Neuronal stem cell (in vitro differentiated cells): ENCODE measurements at regions not wholly inside any gene's neighbourhood (a gene's known extent, or its start where the extent isn't known, plus 50 kb on each side); places are given as distances from the start of the nearest gene placed in this dataset.

Source experiments
- DNase-seq: peaks from one replicate; pipeline ENCODE4 v3.0.0-alpha.2; 2013; ENCODE audit warnings: low spot score
- H2AFZ ChIP-seq: one replicate; pipeline ENCODE4 v1.6.1; 2013; ENCODE audit warnings: mild to moderate bottlenecking, low read length, inconsistent platforms
- H2AK5ac ChIP-seq: 2 replicates; pipeline ENCODE4 v1.6.1; 2013; ENCODE audit warnings: low read depth, mild to moderate bottlenecking, inconsistent platforms, low read length, moderate library complexity, mixed read lengths
- H2BK120ac ChIP-seq: 2 replicates; pipeline ENCODE4 v1.6.1; 2013; ENCODE audit warnings: low read depth, mild to moderate bottlenecking, inconsistent platforms, low read length, moderate library complexity, mixed read lengths
- H2BK12ac ChIP-seq: one replicate; pipeline ENCODE4 v1.6.1; 2013; ENCODE audit warnings: low read length, inconsistent platforms
- H2BK15ac ChIP-seq: 2 replicates; pipeline ENCODE4 v1.6.1; 2013; ENCODE audit warnings: mild to moderate bottlenecking, low read length, inconsistent platforms, mixed read lengths
- H2BK5ac ChIP-seq: one replicate; pipeline ENCODE4 v1.6.1; 2013; ENCODE audit warnings: inconsistent platforms, mild to moderate bottlenecking, low read length, moderate library complexity
- H3K14ac ChIP-seq: one replicate; pipeline ENCODE4 v1.6.1; 2013; ENCODE audit warnings: low read length, inconsistent platforms
- H3K18ac ChIP-seq: 2 replicates; pipeline ENCODE4 v1.6.1; 2013; ENCODE audit warnings: low read length, inconsistent platforms
- H3K23ac ChIP-seq: 2 replicates; pipeline ENCODE4 v1.6.1; 2013; ENCODE audit warnings: low read depth, mild to moderate bottlenecking, mixed read lengths, low read length, inconsistent platforms; ENCODE audit not compliant: poor library complexity
- H3K27ac ChIP-seq: replicated peaks from 3 replicates; pipeline ENCODE4 v1.5.1; 2013; ENCODE audit warnings: low read length, inconsistent platforms
- H3K27me3 ChIP-seq, 3 experiments: 2 replicates each; pipeline ENCODE4 v1.6.1; 2013; ENCODE audit warnings: low read length in 3 of 3, mild to moderate bottlenecking in 2 of 3, inconsistent platforms in 1 of 3, low read depth in 1 of 3, mixed read lengths in 1 of 3, moderate library complexity in 1 of 3; ENCODE audit not compliant: control insufficient read depth in 3 of 3, insufficient read depth in 3 of 3
- H3K36me3 ChIP-seq, 2 donors: replicated peaks in 1 of 2; 2 replicates each; pipeline ENCODE4 v1.6.1; 2013; ENCODE audit warnings: low read length in 2 of 2; ENCODE audit not compliant: control insufficient read depth in 2 of 2, insufficient read depth in 2 of 2
- H3K4ac ChIP-seq: 2 replicates; pipeline ENCODE4 v1.6.1; 2013; ENCODE audit warnings: inconsistent platforms, mild to moderate bottlenecking, low read length, moderate library complexity
- H3K4me1 ChIP-seq, 2 donors: 1 replicate in 1 of 2; 2 replicates in 1 of 2; pipeline ENCODE4 v1.6.1; 2013; ENCODE audit warnings: low read length in 2 of 2, low read depth in 1 of 2; ENCODE audit not compliant: control insufficient read depth in 2 of 2, insufficient read depth in 1 of 2
- H3K4me2 ChIP-seq: one replicate; pipeline ENCODE4 v1.6.1; 2013; ENCODE audit warnings: mild to moderate bottlenecking, low read length, inconsistent platforms; ENCODE audit not compliant: insufficient read depth, poor library complexity, severe bottlenecking
- H3K4me3 ChIP-seq, 2 donors: 2 replicates each; pipeline ENCODE4 v1.5.1; 2013; ENCODE audit warnings: low read length in 2 of 2, mild to moderate bottlenecking in 2 of 2, inconsistent platforms in 1 of 2, moderate library complexity in 1 of 2
- H3K79me1 ChIP-seq: one replicate; pipeline ENCODE4 v1.6.1; 2013; ENCODE audit warnings: low read depth, mild to moderate bottlenecking, inconsistent platforms, low read length, moderate library complexity
- H3K9ac ChIP-seq: one replicate; pipeline ENCODE4 v1.6.1; 2013; ENCODE audit warnings: mild to moderate bottlenecking, low read depth, low read length, inconsistent platforms; ENCODE audit not compliant: poor library complexity
- H3K9me3 ChIP-seq, 2 donors: replicated peaks in 1 of 2; 2 replicates each; pipeline versions ENCODE3 to v1.6.1; 2013; ENCODE audit warnings: low read length in 2 of 2, mild to moderate bottlenecking in 2 of 2, inconsistent platforms in 1 of 2, low read depth in 1 of 2, mixed read lengths in 1 of 2, moderate library complexity in 1 of 2; ENCODE audit not compliant: control insufficient read depth in 2 of 2, insufficient read depth in 1 of 2
- H4K8ac ChIP-seq: one replicate; pipeline ENCODE4 v1.6.1; 2013; ENCODE audit warnings: low read depth, mild to moderate bottlenecking, inconsistent platforms, low read length, moderate library complexity
- H4K91ac ChIP-seq: one replicate; pipeline ENCODE4 v1.6.1; 2013; ENCODE audit warnings: low read length, low read depth, mild to moderate bottlenecking, inconsistent platforms; ENCODE audit not compliant: poor library complexity
- WGBS, 2 donors: extraction: QIAGEN DNeasy Blood & Tissue Kit; methylation state at CpG; one replicate each; pipeline ENCODE4 v1.1.7; 2013; ENCODE audit warnings: missing lambda C conversion rate in 2 of 2, mixed read lengths in 1 of 2; ENCODE audit not compliant: insufficient read length in 2 of 2, insufficient replicate concordance in 1 of 2; ENCODE audit errors: extremely low coverage in 2 of 2; 5-methylcytosine and 5-hydroxymethylcytosine counted together

DNA sequence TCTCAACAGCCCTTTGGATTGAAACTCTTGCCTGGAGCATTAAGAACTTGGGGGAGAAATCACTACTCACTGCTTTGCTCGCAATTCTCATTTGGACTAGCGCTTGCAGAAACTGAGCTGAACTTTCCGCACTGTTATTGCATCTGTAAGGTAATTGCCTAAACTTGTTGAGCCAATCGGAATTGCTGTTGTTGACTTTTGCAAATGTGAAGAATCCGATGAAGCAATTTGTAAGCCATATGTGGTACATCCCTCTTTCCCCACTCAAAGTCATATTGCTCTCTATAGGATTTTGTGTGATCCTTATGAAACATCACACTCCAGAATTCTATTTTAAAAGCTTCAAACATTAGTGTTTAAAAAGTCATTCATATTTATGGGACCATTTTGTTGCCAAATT is 191.7 kb upstream of the GBE1 start:
- Histone ChIP-seq H3K36me3 (no peaks in the 10 kb centered on the region), H3K4me3 (no peak overlapping the region), H3K79me1 (no peaks in the 10 kb centered on the region), H3K9ac (no peak overlapping the region), H3K4ac (no peak overlapping the region), H2BK12ac (no peak overlapping the region), H2BK5ac (no peak overlapping the region), H2BK120ac (no peak overlapping the region), H4K8ac (no peak overlapping the region), H2AFZ (no peak overlapping the region), H3K4me1 (no peaks in the 10 kb centered on the region), H2BK15ac (no peak overlapping the region), H3K14ac (no peak overlapping the region), H3K23ac (no peak overlapping the region), H3K9me3 (no peaks in the 10 kb centered on the region), H3K27me3 (no peaks in the 10 kb centered on the region), H3K27ac (no peak overlapping the region), H3K18ac (no peak overlapping the region), H3K4me2 (no peak overlapping the region), H2AK5ac (no peak overlapping the region), H4K91ac (no peak overlapping the region)
- WGBS, 2 donors = no CpG with 5 or more reads among the region's 5 CpGs
- DNase-seq = no peak

DNA sequence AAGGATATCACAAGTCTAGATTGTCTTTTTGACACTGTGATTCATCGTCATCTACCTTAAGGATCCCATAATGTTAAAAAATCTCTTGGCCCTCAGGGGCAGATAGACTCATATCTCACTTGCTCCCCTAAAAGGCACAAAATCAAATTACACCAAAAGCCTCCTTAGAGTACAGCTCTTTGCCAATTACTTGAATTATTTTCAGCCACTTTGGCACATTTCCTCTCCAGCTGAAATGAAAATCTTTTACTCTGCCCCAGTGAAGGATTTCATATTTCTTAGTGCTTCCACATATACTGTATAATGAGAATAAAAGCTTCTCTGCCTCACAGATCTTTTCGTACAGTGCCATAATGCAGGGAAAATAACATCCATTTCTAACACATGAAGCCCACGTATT is 190.7 kb upstream of the GBE1 start:
- Histone ChIP-seq H2BK12ac (no peak overlapping the region), H3K9ac (no peak overlapping the region), H2BK120ac (no peak overlapping the region), H3K4me1 (no peaks in the 10 kb centered on the region), H3K4me2 (no peak overlapping the region), H4K8ac (no peak overlapping the region), H3K4me3 (no peak overlapping the region), H4K91ac (no peak overlapping the region), H2BK5ac (no peak overlapping the region), H2BK15ac (no peak overlapping the region), H3K4ac (no peak overlapping the region), H3K9me3 (no peaks in the 10 kb centered on the region), H3K79me1 (no peaks in the 10 kb centered on the region), H3K23ac (no peak overlapping the region), H3K27ac (no peak overlapping the region), H2AFZ (no peak overlapping the region), H3K14ac (no peak overlapping the region), H2AK5ac (no peak overlapping the region), H3K27me3 (no peaks in the 10 kb centered on the region), H3K18ac (no peak overlapping the region), H3K36me3 (no peaks in the 10 kb centered on the region)
- no CpG with 5 or more reads among the region's 3 CpGs for WGBS, 2 donors
- no peak for DNase-seq

DNA sequence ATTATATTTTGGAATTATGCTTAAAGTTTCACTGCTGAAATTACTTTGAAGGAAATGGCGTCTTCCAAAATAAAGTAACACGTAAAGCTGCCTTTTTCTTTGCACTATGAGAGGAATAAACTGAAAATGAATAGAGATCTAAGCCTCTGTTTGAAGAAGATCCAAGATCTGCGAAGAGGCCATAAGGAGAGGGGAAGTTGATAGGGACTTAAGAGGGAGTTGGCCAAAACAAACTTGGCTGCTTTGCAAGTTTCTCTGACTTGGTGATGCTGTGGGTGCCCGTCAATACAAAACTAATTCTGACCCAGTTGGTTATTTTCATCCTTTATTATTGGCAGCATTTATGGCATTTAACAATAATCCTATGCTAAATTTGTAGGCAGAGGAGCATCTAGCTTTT is 190.2 kb upstream of the GBE1 start:
- Histone ChIP-seq H3K36me3 (no peaks in the 10 kb centered on the region), H2BK15ac (no peak overlapping the region), H2BK12ac (no peak overlapping the region), H4K8ac (no peak overlapping the region), H3K27me3 (no peaks in the 10 kb centered on the region), H3K4me2 (no peak overlapping the region), H3K14ac (no peak overlapping the region), H3K4me3 (no peak overlapping the region), H2BK5ac (no peak overlapping the region), H3K4ac (no peak overlapping the region), H2AK5ac (no peak overlapping the region), H3K9me3 (no peaks in the 10 kb centered on the region), H3K18ac (no peak overlapping the region), H4K91ac (no peak overlapping the region), H2BK120ac (no peak overlapping the region), H3K4me1 (no peaks in the 10 kb centered on the region), H2AFZ (no peak overlapping the region), H3K27ac (no peak overlapping the region), H3K23ac (no peak overlapping the region), H3K79me1 (no peaks in the 10 kb centered on the region), H3K9ac (no peak overlapping the region)
- no CpG with 5 or more reads among the region's 4 CpGs for WGBS, 2 donors
- DNase-seq = no peak

DNA sequence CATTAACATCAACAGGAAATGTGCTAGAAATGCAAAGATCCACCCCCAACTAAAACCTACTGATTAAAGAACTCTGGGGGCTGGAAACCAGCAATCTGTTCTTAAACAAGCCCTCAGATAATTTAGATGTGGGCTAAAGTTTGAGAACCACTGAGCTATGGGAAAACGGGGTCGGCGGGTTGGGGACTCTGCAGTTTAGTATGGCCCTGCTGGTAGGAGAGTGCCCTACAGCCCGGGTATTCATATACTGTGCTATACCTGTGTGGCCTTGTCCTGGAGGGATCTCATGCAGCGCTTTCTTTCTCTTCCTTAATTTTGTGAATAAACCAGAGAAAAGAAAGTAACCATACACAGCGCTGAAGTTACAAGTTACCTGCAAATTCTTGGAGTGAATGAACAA is 189.7 kb upstream of the GBE1 start:
- H2AK5ac ChIP-seq = no peak overlapping the region
- H3K27me3 ChIP-seq = no peaks in the 10 kb centered on the region
- H4K8ac ChIP-seq = no peak overlapping the region
- H3K36me3 ChIP-seq = no peaks in the 10 kb centered on the region
- H4K91ac ChIP-seq = no peak overlapping the region
- no peak overlapping the region for H2AFZ ChIP-seq
- no peaks in the 10 kb centered on the region for H3K9me3 ChIP-seq
- no peaks in the 10 kb centered on the region for H3K4me1 ChIP-seq
- H3K4me3 ChIP-seq = no peak overlapping the region
- H3K23ac ChIP-seq = no peak overlapping the region
- H3K9ac ChIP-seq = no peak overlapping the region
- WGBS, 2 donors = no CpG with 5 or more reads among the region's 6 CpGs
- no peaks in the 10 kb centered on the region for H3K79me1 ChIP-seq
- no peak overlapping the region for H3K4me2 ChIP-seq
- no peak overlapping the region for H2BK5ac ChIP-seq
- no peak overlapping the region for H2BK15ac ChIP-seq
- H3K4ac ChIP-seq = no peak overlapping the region
- H2BK12ac ChIP-seq = no peak overlapping the region
- H3K27ac ChIP-seq = no peak overlapping the region
- H3K14ac ChIP-seq = no peak overlapping the region
- no peak for DNase-seq
- H2BK120ac ChIP-seq = no peak overlapping the region
- no peak overlapping the region for H3K18ac ChIP-seq
